Activated T-cell treated with anti-CD3 and anti-CD28 coated beads, Interleukin-2, amount 50 U/mL, for 24 hours (primary cell): ENCODE measurements at regions not wholly inside any gene's neighbourhood (a gene's known extent, or its start where the extent isn't known, plus 50 kb on each side); places are given as distances from the start of the nearest gene placed in this dataset.

ENCODE experiments used
- DNase-seq: peaks from one replicate; pipeline ENCODE4 v3.0.0-alpha.2; 2020
- H3K27ac Mint-ChIP-seq: 2 replicates; pipeline ENCODE4 v1.8.0; 2020; ENCODE audit warnings: mild to moderate bottlenecking, mixed read lengths
- H3K27me3 Mint-ChIP-seq: 2 replicates; pipeline ENCODE4 v1.8.0; 2020; ENCODE audit warnings: mixed read lengths
- H3K36me3 Mint-ChIP-seq: 2 replicates; pipeline ENCODE4 v1.8.0; 2020; ENCODE audit warnings: low read depth, mixed read lengths
- H3K4me1 Mint-ChIP-seq: 2 replicates; pipeline ENCODE4 v1.8.0; 2020; ENCODE audit warnings: low read depth, mixed read lengths
- H3K4me3 Mint-ChIP-seq: 2 replicates; pipeline ENCODE4 v1.8.0; 2020; ENCODE audit warnings: mild to moderate bottlenecking, moderate library complexity, mixed read lengths
- H3K9me3 Mint-ChIP-seq: 2 replicates; pipeline ENCODE4 v1.8.0; 2020; ENCODE audit warnings: mixed read lengths

DNA sequence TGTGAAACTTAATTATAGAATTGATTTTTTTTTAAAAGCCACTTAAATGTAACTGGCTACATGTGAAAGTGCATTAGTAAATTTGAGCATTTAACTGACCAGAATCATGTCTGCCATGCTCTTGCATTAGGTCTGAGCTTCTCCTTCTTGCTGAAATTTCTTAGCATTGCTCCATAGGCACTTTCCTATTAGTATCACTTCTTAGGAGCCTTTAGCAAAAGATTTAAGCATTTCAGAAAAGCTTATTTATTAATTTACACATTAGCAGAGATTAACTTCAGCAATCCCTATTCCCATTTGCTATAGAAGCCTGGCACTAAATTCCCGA lies 211.0 kb downstream of the SNX18 start:
- Mint-ChIP-seq H3K27me3 (no peaks in the 10 kb centered on the region), H3K27ac (no peak overlapping the region), H3K4me3 (no peak overlapping the region), H3K36me3 (no peaks in the 10 kb centered on the region), H3K4me1 (no peaks in the 10 kb centered on the region), H3K9me3 (no peaks in the 10 kb centered on the region)
- DNase-seq = no peak

DNA sequence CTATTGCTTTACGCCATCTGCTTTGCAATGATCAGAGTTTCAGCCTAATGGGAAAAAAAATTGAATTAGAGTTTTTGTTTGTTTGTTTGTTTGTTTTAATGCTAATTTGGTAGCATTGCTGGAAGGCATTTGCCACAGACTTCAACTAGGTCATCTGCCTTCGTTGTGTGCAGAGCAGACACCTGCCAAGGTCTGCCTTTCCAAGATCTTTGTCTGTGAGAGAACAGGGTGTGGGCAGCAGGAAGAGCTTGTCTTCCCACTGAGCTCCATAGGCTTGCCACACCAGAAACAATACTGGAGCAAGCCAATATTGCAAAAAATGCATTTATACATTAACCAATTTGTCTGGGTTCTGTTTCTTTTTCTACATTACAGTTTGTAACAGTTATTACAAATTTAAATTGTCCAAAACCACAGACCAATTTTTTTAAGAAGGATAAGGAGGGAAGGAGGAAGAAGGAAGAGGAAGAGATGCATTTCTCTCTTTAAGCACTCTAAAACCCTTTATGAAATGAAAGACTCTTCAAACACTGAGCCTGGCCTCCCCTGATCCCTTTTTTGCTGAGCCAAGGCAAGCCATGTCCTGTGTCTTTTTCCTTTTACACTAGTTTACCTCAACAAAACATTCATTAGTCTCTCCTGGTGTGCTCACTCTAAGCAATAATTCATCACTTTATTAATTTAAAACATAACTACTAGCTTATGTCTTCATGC lies 210.5 kb downstream of the SNX18 start:
- Mint-ChIP-seq H3K27ac (no peak overlapping the region), H3K9me3 (no peaks in the 10 kb centered on the region), H3K4me3 (no peak overlapping the region), H3K4me1 (no peaks in the 10 kb centered on the region), H3K36me3 (no peaks in the 10 kb centered on the region), H3K27me3 (no peaks in the 10 kb centered on the region)
- DNase-seq = no peak

DNA sequence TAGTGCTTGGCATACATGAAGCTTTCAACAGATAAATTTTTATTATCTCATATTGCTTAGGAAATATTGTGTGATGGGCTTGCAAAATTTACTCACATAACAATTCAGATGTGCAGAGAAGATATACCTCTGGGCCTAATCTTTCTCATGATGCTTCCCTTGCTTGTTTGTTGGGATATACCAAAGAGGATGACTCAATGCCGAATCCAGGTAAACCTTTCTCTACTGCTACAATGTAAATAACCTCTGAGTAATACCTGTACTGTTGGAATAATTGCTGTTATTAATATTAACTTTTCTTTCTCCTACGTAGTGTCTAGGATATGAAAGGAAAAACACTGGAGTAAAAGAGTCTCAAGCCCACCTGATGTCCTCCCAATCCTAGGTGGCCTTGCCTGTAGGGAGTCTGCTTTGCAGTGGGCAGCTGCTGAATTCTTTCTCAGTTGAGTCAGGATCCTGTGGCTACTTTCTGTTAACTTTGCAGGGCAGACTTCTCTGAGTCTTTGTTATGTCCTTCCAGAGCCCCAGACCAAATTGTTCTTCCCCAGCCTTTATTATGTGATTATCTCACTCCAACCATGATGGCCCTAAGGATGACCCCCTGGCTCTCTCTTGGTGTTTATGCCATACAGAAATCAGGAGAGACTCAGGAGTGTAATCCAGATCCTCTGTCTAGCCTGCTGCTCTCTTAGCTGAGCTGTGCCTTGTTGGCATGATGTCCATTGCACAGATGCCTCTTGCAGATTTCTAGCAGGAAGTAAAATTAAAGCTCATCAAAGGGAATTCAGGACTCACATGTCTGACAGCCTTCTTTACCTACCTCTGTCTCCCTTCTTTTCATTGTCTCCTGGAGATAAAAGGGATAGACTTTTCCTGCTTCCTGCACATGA lies 208.1 kb downstream of the SNX18 start:
- Mint-ChIP-seq H3K27me3 (no peaks in the 10 kb centered on the region), H3K4me1 (peaks cover under 1% of the 10 kb centered on the region), H3K27ac (no peak overlapping the region), H3K4me3 (no peak overlapping the region), H3K36me3 (no peaks in the 10 kb centered on the region), H3K9me3 (no peaks in the 10 kb centered on the region)
- DNase-seq = no peak

DNA sequence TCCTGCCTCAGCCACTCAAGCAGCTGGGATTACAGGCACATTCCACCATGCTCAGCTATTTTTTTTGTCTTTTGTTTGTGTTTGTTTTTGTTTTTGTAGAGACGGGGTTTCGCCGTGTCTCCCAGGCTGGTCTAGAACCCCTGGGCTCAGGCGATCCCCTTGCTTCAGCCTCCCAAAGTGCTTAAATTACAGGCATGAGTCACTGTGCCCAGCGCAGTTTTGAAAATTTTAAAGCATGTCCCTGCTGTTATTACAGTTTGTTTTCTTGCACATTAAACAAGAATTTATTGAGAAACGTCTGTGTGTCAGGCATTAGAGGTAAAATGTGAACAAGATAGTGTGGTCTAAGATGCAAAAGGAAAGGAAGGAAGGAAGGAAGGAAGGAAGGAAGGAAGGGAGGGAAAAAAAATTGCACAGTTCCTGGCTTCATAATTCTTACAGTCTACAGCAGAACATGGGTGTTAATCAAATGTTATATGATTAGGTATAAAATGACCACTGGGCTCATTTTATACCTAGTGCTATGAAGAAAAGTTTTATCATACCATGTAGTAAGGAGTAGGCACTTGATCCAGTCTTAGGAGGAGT lies 205.4 kb downstream of the SNX18 start:
- Mint-ChIP-seq H3K27ac (no peak overlapping the region), H3K4me1 (peaks cover 22% of the 10 kb centered on the region), H3K27me3 (no peaks in the 10 kb centered on the region), H3K4me3 (no peak overlapping the region), H3K9me3 (no peaks in the 10 kb centered on the region), H3K36me3 (no peaks in the 10 kb centered on the region)
- DNase-seq = no peak

DNA sequence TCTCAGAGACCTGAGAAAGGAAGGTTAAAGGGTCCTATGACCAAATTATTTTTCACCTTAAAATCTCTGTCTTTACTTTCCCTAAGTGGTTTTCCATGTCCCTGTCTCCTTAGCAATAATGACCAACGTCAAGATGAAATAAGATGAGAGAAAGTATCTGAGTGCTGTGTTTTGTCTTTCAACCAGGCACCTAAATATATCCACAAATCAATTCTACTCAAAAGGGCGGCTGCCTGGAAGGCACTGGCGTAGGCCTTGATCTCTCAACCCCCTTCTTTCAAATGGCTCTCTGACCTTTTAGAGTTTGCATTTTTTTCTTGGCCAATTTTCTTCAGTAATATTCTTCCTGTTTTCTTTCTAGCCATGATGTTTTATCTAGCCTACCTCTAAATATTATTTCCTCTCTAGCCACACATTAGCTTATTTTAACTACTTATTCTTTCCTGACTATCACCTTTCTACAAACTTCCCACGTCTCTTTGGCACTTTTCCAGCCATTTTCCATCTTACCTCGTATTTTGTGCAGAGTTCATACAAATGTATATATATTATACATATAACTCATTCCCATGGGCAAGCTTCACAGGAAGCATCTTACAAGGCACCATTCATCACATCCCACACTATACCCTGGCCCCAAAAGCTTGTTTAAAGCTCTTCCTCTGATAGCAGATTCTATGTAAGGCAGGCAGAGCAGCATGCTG lies 204.5 kb downstream of the SNX18 start:
- DNase-seq = no peak
- peaks cover 30% of the 10 kb centered on the region for H3K4me1 Mint-ChIP-seq
- no peak overlapping the region for H3K27ac Mint-ChIP-seq
- H3K36me3 Mint-ChIP-seq = no peaks in the 10 kb centered on the region
- H3K4me3 Mint-ChIP-seq = no peak overlapping the region
- no peaks in the 10 kb centered on the region for H3K9me3 Mint-ChIP-seq
- H3K27me3 Mint-ChIP-seq = no peaks in the 10 kb centered on the region

DNA sequence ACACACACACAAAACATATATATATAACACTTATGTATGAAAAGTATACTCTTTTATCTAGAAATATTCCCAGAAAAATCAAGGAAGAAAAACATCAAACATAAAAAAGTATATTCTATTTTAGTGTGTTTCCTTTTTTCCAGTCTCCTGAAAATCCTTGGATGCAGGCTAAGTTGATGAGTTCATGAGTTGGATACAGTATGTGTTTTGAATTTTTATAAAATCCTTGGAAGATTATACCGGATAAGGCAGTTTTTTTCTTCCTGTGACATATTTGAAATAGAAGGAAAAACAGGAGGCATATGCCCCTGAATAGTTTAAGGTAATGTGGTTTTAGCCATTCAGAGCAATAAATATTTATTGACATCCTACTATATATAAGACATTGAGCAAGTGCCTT lies 203.6 kb downstream of the SNX18 start:
- no peaks in the 10 kb centered on the region for H3K27me3 Mint-ChIP-seq
- H3K9me3 Mint-ChIP-seq = no peaks in the 10 kb centered on the region
- no peak overlapping the region for H3K4me3 Mint-ChIP-seq

DNA sequence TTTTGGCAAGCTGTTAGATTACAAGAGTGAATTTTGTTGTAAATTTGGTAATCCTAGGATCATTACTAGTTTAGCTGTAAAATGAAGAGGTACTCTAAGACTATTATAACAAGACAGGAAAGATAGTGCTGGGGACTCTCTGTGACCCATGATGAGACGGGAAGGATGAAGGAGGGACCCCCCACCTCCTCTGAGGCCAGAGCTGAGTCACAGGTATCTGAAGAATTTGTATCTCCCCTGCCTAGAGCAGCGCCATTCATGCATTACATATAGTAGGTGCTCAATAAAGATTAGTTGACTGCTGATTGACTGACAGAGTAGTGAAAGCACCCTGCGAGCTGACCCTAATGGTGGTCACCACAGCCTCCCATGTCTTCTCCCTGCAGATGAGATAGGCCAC lies 202.8 kb downstream of the SNX18 start:
- Mint-ChIP-seq H3K27ac (no peak overlapping the region), H3K4me1 (peaks cover 33% of the 10 kb centered on the region), H3K27me3 (no peaks in the 10 kb centered on the region), H3K4me3 (no peak overlapping the region), H3K36me3 (no peaks in the 10 kb centered on the region), H3K9me3 (no peaks in the 10 kb centered on the region)
- no peak for DNase-seq

More for the DNA sequence above, 203.6 kb downstream of the SNX18 start:
- Mint-ChIP-seq H3K4me1 (peaks cover 33% of the 10 kb centered on the region), H3K27ac (no peak overlapping the region), H3K36me3 (no peaks in the 10 kb centered on the region)
- DNase-seq = no peak

DNA sequence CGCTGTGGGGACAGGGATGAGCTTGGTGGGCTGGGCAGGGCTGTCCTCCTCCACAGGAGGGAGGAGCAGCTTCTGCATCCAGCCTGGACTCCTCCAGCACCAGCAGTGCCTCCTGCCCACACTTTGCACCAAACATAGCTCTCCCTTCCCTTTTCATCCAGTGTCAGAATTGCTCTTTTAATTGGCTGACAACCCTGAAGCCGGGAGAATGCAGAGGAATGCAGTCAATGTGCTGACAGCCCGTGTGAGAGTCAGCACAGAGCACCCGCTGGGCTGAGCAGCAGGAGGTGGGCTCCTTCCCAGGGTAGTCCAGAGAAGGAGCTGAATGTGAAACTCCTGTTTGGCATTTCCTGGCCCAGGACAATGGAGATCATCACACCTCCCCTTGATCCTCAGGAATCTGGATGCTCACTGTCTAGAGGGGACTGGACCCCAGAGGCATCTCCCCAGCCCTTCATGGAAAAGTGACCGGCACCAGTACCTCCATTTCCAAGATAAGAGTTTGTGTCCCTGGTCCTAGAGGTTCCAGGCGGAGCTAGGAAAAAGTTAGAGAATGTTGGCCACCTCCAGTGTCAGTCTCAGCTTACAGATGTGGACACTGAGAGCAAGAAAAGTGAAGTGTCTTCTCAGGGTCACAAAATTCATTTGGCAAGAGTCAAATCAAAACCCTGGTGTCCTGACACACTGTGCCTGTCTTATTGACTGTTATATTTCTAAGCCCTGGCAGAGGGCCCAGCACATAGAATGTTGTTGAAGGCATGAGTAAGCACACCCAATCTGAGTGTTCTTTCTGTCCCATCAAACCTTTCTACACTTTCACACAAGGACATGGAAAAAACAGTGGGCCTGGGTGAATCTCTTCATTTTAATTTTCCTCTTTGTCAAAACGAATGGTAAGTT lies 202.1 kb downstream of the SNX18 start:
- Mint-ChIP-seq H3K4me3 (no peak overlapping the region), H3K36me3 (no peaks in the 10 kb centered on the region), H3K27me3 (no peaks in the 10 kb centered on the region), H3K27ac (no peak overlapping the region), H3K9me3 (no peaks in the 10 kb centered on the region), H3K4me1 (peaks cover 33% of the 10 kb centered on the region)
- DNase-seq = no peak

DNA sequence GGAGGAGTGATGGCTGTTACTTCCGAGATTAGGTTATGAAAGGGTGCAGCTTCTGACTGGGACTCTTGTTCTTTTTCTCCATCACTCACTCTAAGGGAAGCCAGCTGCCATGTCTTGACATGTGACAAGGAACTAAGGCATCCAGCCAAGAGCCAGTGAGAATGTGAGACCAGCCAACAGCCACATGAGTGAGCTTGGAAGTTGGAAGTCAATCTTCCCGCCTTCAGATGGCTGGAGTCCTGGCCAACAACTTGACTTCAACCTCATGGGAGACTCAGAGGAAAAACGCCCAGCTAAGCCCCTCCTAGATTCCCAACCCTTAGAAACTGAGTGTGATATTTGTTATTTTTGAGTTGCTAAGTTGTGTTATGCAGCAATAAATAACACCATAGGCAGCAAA lies 201.1 kb downstream of the SNX18 start:
- H3K27me3 Mint-ChIP-seq = peaks cover 3% of the 10 kb centered on the region
- peak overlapping the region; percentile 77 for H3K27ac Mint-ChIP-seq
- H3K4me3 Mint-ChIP-seq = no peak overlapping the region
- H3K4me1 Mint-ChIP-seq = peaks cover 33% of the 10 kb centered on the region
- DNase-seq = no peak
- no peaks in the 10 kb centered on the region for H3K9me3 Mint-ChIP-seq
- H3K36me3 Mint-ChIP-seq = no peaks in the 10 kb centered on the region

DNA sequence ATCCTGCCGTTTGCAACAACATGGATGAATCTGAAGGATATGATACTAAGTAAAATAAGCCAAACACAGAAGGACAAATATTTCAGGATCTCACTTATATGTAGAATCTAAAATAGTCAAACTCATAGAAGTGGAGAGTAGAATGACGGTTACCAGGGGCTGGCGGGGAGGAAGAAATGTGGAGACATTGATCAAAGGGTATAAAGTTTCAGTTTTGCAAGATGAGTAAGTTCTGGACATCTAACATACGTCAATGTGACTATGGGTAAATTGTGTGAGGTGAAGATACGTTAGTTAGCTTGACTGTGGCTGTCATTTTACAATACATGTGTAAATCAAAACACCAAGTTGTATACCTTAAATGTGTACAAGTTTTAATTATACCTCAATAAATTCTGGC lies 200.3 kb downstream of the SNX18 start:
- DNase-seq = no peak
- Mint-ChIP-seq H3K9me3 (no peaks in the 10 kb centered on the region), H3K4me1 (peaks cover 33% of the 10 kb centered on the region), H3K27ac (peak overlapping the region; percentile 77), H3K27me3 (peaks cover 3% of the 10 kb centered on the region), H3K4me3 (no peak overlapping the region), H3K36me3 (no peaks in the 10 kb centered on the region)

DNA sequence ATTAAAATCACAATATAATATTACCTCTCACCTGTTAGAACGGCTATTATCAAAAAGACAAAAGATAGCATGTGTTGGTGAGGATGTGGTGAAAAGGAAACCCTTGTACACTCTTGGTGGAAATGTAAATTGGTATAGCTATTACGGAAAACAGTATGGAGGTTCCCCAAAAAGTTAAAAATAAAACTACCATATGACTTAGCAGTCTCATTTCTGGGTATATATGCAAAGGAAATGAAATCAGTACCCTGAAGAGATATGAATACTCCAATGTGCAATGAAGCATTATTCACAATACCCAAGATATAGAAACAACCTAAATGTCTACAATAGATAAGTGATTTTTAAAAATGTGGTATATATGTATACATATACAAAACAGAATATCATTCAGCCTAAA lies 199.9 kb downstream of the SNX18 start:
- DNase-seq = no peak
- no peaks in the 10 kb centered on the region for H3K9me3 Mint-ChIP-seq
- H3K36me3 Mint-ChIP-seq = no peaks in the 10 kb centered on the region
- peaks cover 3% of the 10 kb centered on the region for H3K27me3 Mint-ChIP-seq
- no peak overlapping the region for H3K4me3 Mint-ChIP-seq
- peaks cover 33% of the 10 kb centered on the region for H3K4me1 Mint-ChIP-seq
- H3K27ac Mint-ChIP-seq = peak overlapping the region; percentile 77

DNA sequence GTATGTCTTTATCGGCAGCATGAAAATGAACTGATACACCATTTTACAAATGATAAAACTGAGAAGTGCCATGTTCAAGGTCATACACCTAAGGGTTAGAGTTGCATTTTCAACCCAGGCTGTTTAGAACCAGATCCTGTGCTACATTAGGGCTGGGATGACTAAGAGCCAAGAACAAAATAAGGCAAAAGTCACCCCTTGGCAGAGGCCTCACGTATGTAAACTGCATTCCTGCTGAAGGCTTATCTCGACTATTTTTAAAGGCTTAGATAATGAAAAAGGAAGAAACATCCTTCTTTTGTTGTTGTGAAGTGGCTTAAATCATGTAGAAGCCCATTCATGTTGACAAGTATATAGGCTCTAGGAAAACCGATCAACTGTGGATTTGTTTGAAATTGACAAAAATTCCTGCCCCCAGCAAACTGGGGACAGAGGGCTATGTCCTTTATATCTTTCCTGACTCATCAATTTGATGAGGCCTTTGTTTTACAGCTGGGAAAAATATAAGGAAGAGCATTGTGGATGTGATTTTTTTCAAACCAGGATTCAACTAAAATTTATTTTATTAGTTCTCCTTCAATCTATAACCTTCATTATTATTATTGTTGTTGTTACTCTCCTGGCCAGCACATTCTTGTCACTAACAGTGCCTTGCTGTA lies 196.5 kb downstream of the SNX18 start:
- no peak for DNase-seq
- Mint-ChIP-seq H3K4me3 (no peak overlapping the region), H3K36me3 (no peaks in the 10 kb centered on the region), H3K27me3 (peaks cover 3% of the 10 kb centered on the region), H3K4me1 (peaks cover 20% of the 10 kb centered on the region), H3K9me3 (no peaks in the 10 kb centered on the region), H3K27ac (no peak overlapping the region)

DNA sequence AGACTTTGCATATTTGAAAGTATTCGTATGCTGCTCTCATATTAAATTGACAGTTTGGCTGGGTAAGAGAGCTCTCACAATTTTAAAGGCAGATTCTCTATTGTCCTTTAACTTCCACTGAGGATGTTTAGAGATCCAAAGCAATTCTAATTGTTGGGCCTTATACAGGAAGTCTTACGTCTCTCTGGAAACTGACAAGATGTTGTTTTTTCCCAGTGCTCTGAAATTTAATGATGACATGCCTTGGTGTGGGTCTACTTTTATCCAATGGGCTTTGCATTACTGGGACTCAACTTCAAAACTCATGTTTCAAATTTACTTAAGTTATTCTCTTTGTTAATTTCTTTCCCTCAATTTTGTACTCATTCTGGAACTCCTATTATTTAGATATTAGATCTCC lies 191.5 kb downstream of the SNX18 start:
- Mint-ChIP-seq H3K9me3 (no peaks in the 10 kb centered on the region), H3K27me3 (no peaks in the 10 kb centered on the region), H3K36me3 (no peaks in the 10 kb centered on the region), H3K27ac (no peak overlapping the region), H3K4me3 (no peak overlapping the region), H3K4me1 (peaks cover 3% of the 10 kb centered on the region)
- DNase-seq = no peak
